ENCODE measurements at regions not wholly inside any gene's neighbourhood (a gene's known extent, or its start where the extent isn't known, plus 50 kb on each side); places are given as distances from the start of the nearest gene placed in this dataset.

DNA sequence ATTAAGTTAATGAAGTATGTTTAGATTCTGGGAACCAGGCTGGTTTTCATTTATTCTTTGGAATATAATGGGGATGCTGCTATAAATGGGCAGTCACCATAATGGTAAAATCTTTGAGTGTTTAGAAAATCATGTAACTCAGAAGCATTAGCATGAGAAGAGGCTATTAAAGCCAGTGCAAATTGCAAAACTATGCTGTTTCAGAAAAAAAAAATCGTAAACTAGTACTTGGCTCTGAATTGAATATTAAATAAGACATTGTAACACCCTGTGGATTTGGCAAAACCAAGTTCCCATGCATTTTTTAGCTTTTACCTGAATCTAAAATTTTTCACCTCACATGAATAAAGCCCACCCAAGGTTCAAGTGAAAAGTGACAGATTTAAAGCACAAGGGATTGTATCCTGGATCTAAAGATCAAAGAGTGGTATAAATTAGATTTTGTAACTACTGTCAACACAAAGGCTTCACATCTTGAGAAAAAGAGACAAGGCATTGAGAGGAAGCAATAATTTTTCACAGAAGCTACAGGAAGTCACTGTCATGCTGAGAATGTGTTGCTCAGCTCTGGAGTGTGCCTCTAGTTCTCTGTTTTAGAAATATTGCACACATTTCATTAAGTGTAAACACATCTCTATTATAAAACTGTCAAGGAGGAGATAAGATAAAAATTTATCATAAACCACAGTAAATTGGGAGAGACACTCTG, 142.2 kb downstream of the ABCA8 start:
- DNase-seq = no peak

DNA sequence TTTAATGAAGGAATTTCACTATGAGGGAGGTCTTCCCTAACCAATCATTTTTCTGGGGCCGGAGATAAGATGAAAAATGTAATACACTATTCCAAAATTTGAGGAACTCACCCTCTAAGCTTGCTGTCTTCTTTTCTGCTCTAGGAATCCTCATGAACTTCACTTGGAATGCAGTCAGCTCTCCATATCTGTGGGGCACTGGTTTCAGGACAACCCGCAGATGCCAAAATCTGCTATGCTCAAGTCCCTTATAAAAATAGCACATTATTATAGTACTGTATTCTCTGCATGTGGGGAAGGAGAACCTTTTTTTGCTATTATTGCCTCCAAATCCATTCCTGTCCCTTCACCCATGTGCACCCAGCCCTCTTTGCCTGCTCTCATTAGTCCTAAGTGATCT, 146.0 kb downstream of the ABCA8 start:
- DNase-seq = no peak

- DNase-seq = no peak
These were observed 147.0 kb downstream of the ABCA8 start for GRCh38 chr17:68807998-68808772.

DNA sequence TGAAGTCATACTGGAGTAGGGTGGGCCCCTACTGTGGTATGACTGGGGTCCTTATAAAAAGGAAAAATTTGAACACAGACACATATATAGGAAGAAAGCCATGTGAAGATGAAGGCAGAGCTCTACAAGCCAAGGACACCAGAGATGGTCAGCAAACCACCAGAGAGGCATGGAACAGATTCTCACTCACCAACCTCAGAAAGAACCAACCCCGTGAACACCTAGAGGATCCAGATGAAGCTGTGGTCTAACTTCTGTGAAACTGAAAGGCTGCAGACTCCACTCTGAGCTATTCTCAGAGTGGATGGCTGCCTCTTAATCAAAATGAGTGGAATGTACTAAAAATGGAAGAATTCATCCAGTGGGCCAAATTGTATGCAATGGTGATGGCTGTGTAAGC, 149.6 kb downstream of the ABCA8 start:
- DNase-seq = no peak

DNA sequence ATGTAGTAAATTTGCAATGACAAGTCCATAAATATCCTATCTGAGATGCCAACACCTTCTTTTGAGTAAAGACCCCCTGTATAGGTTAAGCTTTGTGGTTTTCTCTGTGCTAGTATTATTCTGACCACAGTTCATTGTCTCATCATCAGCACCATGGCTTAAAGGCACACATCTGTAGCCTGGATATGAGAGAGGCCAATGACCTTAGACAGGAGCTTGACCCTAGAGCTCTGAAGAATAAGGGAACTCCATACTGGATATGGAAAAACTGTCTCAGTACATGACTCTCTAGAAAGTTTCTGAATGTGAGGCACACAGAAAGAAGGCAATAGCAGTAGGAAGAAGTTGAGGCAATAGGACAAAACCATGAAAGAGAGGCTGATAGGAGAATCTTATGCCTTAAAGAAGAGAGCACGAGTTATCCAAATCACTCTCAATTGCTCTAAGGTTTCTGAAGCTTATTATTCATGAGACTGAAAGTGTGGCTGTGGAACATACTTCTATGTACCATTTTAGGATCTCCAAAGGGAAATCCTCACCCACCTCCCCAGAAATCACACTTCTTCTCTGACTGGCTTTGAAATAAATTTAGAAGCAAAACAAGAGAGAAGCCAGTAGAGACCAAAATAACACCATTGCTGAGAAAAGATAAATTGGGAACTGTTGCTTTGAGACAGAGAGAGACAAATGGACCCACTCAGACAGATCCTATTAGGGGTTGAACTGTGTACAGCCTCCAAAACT, 150.2 kb downstream of the ABCA8 start:
- DNase-seq = no peak

DNA sequence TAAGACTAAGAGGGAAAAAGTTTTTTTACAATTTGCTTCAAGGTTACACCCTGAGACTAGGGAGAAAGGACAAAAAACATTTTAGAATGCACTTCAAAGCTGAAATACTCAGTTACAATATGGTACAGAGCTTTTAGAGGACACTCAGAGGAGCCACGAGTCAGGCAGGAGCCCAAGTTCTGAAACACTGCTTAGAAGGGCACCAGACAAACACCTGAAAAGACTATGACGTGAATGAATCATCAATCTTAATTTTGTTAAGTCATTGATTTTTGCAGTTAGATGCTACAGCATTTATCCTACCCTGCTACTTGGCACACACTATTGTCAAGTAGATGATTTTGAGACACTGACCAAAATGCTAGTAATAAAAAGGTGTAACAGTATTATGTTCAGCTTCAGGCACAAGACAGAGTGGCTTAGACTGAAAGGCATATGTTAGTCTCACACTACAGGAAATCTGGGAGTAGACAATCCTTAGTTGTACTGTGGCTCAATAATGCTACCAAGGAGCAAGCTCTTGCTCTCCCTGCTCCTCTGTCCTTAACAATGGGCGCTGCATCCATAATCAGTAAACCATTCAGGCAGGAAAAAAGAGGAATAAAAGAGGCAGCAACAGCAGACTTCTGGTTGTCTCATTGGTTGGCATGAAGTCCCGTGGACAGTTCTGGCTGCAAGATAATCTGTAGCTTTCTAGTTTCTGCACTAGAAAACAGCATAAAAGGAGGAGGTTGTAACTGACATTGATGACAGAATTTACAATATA, 151.8 kb downstream of the ABCA8 start:
- no peak for DNase-seq

DNA sequence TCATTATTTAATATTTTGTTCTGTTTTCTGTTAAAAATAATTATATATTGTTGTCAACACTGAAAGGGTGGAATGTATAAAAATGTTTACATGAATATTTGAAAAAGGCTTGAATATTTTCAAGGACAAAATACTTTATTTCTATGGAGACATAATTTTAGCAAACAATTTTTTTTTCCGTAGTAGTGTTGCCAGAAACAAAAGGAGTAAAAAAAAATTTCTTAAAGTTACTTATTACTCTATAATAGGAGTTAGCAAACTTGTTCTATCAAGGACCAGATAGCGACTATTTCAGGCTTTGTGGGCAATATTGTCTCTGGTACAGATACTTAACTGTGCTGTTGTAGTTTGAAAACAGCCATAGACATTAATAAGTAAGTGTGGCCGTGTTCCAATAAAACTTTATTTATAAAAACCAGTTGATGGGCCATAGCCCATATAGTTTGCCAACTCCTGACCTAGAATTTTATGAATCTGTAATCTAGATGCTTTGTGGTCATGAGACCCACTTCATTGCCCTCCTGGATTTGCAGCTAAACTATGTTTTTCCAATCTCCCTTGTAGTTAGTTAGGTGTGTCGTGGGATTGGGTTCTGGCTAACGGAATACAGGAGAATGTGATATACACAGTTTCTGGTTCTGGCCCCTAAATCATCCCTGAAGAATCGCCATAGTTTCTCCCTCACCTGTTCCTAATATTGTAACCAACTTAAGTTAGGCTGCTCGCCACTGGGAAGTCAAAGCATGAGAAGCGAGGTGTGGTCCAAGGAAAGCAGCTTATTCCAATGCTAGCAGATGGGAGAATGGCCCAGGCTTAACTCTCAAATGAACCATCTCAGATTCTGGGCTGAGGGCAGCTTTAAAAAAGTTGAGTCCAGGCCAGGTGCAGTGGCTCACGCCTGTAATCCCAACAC, 153.6 kb downstream of the ABCA8 start:
- no peak for DNase-seq

DNA sequence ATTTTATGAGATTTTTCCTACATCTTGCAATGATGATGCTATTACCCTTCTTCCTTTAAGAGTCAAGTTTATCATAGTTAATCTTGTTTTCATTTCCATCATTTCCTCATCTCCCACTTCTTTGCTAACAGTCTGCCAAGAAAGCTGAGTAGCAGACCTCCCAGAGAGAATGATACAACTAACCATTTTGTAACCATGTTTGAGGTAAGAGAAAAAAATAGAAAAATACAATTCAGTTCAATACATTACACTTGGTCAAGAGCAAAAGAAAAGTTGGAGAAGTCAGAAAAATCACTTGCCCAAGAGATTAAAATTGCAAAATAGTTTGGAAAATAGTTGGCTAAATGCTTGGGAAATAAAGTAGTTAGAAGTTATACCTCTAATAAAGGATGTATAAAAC, 154.4 kb downstream of the ABCA8 start:
- DNase-seq = no peak

GRCh38 chr17:68794636-68795434, 160.4 kb downstream of the ABCA8 start:
- no peak for DNase-seq

- DNase-seq = no peak
These were observed 162.3 kb downstream of the ABCA8 start for GRCh38 chr17:68792873-68793272.

- DNase-seq = no peak
These were observed 163.0 kb downstream of the ABCA8 start for GRCh38 chr17:68792042-68792685.

DNA sequence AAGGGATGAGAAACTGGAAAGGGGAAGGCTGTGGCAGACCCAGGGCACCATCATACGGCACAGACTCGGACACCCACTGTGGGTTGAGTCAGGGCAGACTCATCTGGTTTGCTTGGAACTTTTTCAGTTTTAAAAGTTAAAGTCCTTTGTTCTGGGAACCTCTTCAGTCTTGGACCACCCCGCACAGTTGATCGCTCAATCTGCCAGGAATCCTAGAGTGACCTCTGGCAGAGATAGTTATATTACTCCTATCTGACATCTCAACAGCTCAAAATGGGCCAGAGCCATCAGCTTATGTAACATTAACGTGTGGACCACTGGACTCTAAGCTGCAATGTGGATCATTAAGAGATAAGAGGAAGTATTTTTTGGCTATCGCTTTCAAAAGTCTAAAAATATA, 164.3 kb downstream of the ABCA8 start:
- no peak for DNase-seq

- no peak for DNase-seq
These were observed 164.7 kb downstream of the ABCA8 start for GRCh38 chr17:68790492-68790891.

- no peak for DNase-seq
These were observed 165.8 kb downstream of the ABCA8 start for GRCh38 chr17:68789203-68789962.

- DNase-seq = no peak
These were observed 169.4 kb downstream of the ABCA8 start for GRCh38 chr17:68785565-68786486.

GRCh38 chr17:68784431-68784830, 170.8 kb downstream of the ABCA8 start:
- DNase-seq = no peak

DNA sequence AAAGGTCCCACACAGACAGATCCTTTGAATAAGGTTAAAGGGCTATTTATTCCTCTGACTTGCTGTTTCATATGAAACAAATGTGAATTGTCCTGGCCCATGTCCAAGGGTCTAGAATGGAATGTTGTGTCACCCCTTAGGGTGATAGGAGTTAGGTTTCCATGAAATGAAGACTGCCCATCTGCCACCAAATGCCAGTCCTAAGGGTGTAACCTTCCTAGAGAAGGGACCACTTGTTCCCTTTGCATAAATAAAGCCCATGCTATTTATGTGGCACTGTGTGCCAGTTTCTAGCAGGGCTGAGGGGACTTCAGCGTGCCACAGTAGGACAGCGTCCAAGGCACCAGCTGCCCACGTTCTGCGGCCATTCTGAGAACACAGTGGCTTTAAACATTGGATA, 171.3 kb downstream of the ABCA8 start:
- no peak for DNase-seq

DNA sequence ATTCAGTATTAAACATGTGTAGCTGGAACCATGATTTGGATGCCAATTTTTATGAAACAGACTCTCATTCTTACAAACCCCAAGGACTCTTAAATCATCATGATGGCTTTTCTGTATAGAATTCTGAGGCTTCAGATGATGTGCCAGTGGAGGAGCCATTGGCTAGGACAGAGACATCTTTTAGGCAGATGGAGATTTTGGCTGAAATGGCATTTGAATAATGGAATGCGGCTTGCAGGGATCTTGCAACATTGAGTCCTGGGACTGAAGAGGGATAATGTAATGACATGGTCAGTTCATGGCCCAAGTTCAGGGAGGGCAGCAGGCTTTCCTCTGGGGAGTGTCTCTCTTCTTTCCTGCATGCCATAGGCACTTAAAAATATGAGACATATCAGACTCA, 172.4 kb downstream of the ABCA8 start:
- no peak for DNase-seq

DNA sequence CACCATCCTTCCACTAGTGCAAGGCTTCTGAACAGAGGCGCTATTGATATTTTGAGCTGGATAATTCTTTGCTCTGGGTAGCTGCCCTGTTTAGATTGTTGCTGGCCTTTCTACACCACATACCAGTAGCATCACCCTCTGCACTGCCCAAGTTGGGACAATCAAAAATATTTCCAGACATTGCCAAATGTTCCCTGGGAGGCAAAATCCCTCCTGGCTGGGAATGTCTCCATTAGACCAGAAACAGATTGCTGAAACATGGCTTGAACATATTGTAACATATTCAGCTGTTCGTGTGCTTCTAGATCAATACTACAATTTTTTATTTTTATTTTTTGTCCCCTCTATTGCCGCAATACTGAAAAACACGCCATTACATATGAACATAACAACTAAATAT, 174.6 kb downstream of the ABCA8 start:
- DNase-seq = no peak

All from CD4-positive, alpha-beta T cell treated with Interleukin-4 for 4 hours (primary cell).